Pancreas (tissue), 10 donors: ENCODE measurements at regions not wholly inside any gene's neighbourhood (a gene's known extent, or its start where the extent isn't known, plus 50 kb on each side); places are given as distances from the start of the nearest gene placed in this dataset.
A peak's percentile ranks its signal among the peaks of the same experiment; 100 is the strongest.

ENCODE experiments used
- ATAC-seq, 4 donors: fragments of 200-7000 bp; cut with Tn5 transposase; one replicate each; pipeline versions ENCODE4 v1.8.0 to v1.9.1; 2020; ENCODE audit warnings: mild to moderate bottlenecking in 4 of 4, moderate library complexity in 4 of 4
- DNase-seq, 6 donors: peaks; one replicate each; pipeline ENCODE4 v3.0.0-alpha.2; 2020
- FAIRE-seq: peaks from 2 replicates; lab custom pipeline; 2012; peaks lifted over from hg19 to GRCh38; lab: Jason Lieb, UNC
- H3K27ac ChIP-seq, 4 donors: fragments of 200-600 bp; sonication (generic); 1 replicate in 3 of 4; 2 replicates in 1 of 4; pipeline versions ENCODE4 v1.5.0 to v1.8.0; 2020
- H3K27me3 ChIP-seq, 4 donors: fragments of 200-600 bp; one replicate each; pipeline ENCODE4 v1.8.0; 2021
- H3K36me3 ChIP-seq, 3 donors: fragments of 200-600 bp; sonication (generic) in 1 of 3; one replicate each; pipeline versions ENCODE4 v1.5.0 to v1.8.0; 2020 to 2021
- H3K4me1 ChIP-seq, 3 donors: fragments of 200-600 bp; one replicate each; pipeline ENCODE4 v1.8.0; 2021
- H3K4me3 ChIP-seq, 4 donors: fragments of 200-600 bp; sonication (generic) in 2 of 4; one replicate each; pipeline versions ENCODE4 v1.5.0 to v1.8.0; 2020 to 2021
- H3K9me3 ChIP-seq, 4 donors: fragments of 200-600 bp; one replicate each; pipeline ENCODE4 v1.8.0; 2021
- WGBS, 2 donors: extraction: QIAGEN DNeasy Blood & Tissue Kit; methylation state at CpG; one replicate each; pipeline ENCODE4 v1.1.7; 2013; 5-methylcytosine and 5-hydroxymethylcytosine counted together
- intact Hi-C, 3 donors: fragments of 100-400 bp; cut with DNase I; formaldehyde crosslinking; loops; one replicate each; pipeline versions ENCODE4 v1.11.1 to v1.14.2; 2022
- TF ChIP-seq, protein P1 (sequence below), 4 donors: fragments of 200-600 bp; sonication (generic) in 3 of 4; IDR thresholded peaks; one replicate each; pipeline versions ENCODE4 v1.5.0 to v1.8.0; 2021; ENCODE audit warnings: antibody characterized with exemption in 4 of 4
- donor health status: healthy with polysubstance abuse.
- donor health status: DM: no; HTN: no; CAD: no; lungs with moderate emphysema.
- donor health status: DM: no; HTN: no; CAD: no.
- donor health status: control.
- donor health status: control.
- donor health status: Bipolar disorder and iron deficiency.
- donor health status: DM: yes; HTN: yes; CAD: no.
- donor health status: DM: no; HTN: no; CAD: no.
- donor health status: DM: no; HTN: no; CAD: no.
- donor health status: DM: yes; HTN: yes; CAD: no.

- intact Hi-C loops, result no loop called here
- no peak overlapping the region for H3K27ac ChIP-seq
- ATAC-seq (no peak), DNase-seq (no peak), FAIRE-seq (no peak)
- H3K27me3 ChIP-seq, result no peaks in the 10 kb centered on the region
- WGBS, 2 donors, result 74 to 75% methylated on average over 2 of the region's 2 CpGs
- H3K9me3 ChIP-seq, result no peaks in the 10 kb centered on the region
- H3K36me3 ChIP-seq, result no peaks in the 10 kb centered on the region
- TF ChIP-seq, protein P1, sequence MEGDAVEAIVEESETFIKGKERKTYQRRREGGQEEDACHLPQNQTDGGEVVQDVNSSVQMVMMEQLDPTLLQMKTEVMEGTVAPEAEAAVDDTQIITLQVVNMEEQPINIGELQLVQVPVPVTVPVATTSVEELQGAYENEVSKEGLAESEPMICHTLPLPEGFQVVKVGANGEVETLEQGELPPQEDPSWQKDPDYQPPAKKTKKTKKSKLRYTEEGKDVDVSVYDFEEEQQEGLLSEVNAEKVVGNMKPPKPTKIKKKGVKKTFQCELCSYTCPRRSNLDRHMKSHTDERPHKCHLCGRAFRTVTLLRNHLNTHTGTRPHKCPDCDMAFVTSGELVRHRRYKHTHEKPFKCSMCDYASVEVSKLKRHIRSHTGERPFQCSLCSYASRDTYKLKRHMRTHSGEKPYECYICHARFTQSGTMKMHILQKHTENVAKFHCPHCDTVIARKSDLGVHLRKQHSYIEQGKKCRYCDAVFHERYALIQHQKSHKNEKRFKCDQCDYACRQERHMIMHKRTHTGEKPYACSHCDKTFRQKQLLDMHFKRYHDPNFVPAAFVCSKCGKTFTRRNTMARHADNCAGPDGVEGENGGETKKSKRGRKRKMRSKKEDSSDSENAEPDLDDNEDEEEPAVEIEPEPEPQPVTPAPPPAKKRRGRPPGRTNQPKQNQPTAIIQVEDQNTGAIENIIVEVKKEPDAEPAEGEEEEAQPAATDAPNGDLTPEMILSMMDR (IDR thresholded peaks at IDR 0.05), result no peak
- no peak overlapping the region for H3K4me3 ChIP-seq
- H3K4me1 ChIP-seq, result peaks cover 12 to 17% (median 17%) of the 10 kb centered on the region in 3 donors
Measured at GRCh38 chr9:93898026-93898425, 57.1 kb downstream of the BARX1 start.

DNA sequence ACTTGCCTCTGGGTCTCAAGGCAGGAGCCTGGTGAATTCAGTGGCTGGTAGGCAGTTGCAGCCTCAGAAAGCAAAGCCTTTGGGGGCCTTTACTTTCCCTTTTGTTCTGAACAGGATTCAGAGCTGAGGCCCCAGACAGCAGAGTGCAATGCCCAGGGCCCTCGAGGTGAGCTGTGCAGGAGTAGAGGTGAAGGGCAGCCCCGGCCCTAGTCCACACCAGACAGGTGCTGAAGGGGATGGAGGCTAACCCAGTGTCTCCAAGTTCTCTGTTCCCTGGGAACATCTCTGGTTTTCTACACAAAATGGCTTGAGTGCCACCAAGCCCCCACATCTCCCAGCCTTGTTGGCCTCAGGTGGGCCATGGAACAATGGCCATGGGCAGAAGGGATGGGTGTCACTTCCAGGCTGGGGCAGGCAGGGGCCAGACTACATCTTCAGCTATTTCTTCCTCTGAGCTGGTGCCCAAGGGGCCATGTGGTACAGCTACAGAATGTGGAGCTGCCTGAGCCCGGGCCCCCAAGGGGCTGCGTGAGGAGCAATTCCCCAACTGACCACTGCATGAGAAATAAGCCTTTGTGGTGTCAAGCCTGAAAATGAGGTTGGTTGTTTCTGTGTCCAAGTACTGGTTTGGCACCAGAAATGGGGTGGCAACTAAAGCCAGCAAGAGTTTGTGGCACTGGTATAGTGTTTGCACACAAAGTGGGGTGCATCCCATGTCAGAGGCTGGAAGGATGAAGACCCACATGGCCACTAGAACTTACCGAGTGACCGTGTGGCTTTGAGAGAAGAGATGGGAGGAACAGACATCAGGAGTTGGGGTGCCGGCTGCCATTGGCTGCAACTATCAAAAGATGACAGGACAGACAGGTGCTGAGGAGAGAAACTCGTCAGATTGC is 57.8 kb downstream of the BARX1 start:
- H3K27me3 ChIP-seq, result no peaks in the 10 kb centered on the region
- intact Hi-C loops, result no loop called here
- no peak for ATAC-seq
- H3K9me3 ChIP-seq, result no peaks in the 10 kb centered on the region
- no peak overlapping the region for H3K4me3 ChIP-seq
- WGBS, 2 donors, result 93 to 96% methylated on average over 8 of the region's 8 CpGs
- TF ChIP-seq, protein P1 (IDR thresholded peaks at IDR 0.05), result no peak
- peak in 1 of 6 donors; percentile 4 for DNase-seq
- no peak for FAIRE-seq
- H3K36me3 ChIP-seq, result no peaks in the 10 kb centered on the region
- H3K4me1 ChIP-seq, result peaks cover 12 to 17% (median 17%) of the 10 kb centered on the region in 3 donors
- no peak overlapping the region for H3K27ac ChIP-seq

DNA sequence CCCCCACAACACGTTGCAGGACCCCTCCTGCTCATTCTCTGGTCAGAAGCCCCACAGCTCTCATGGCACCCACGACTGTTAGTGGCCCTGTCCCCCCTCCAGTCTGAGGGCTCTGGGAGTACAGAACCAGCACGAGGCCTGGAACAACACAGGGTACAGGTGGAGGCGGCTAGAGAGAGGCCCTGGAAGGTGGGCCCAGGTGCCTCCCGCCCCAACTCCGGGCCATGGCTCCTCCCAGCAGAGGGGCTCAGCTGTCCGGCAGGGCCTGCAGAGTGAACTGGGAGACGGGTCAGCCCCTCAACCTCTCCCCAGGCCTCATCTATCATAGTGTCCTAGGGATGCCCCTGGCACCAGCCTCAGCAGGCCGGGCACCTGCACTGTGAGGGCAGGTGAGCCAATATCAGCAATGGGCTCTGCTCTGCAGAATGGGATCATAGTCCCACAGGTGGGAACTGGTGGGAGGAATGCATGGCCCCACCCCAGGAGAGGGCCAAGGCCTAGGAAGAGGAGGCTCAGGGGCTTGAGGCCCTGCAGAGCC is 58.6 kb downstream of the BARX1 start:
- H3K4me1 ChIP-seq, result peaks cover 12 to 17% (median 17%) of the 10 kb centered on the region in 3 donors
- no peaks in the 10 kb centered on the region for H3K36me3 ChIP-seq
- DNase-seq (peak in 2 of 6 donors; percentile 5 to 36), FAIRE-seq (no peak), ATAC-seq (no peak)
- intact Hi-C loops, result no loop called here
- 92 to 97% methylated on average over 9 of the region's 9 CpGs for WGBS, 2 donors
- no peaks in the 10 kb centered on the region for H3K9me3 ChIP-seq
- TF ChIP-seq, protein P1 (IDR thresholded peaks at IDR 0.05), result no peak
- no peaks in the 10 kb centered on the region for H3K27me3 ChIP-seq
- no peak overlapping the region for H3K27ac ChIP-seq
- no peak overlapping the region for H3K4me3 ChIP-seq

GRCh38 chr9:93896093-93896492 is 59.1 kb downstream of the BARX1 start:
- intact Hi-C loops, result no loop called here
- FAIRE-seq, result no peak
- WGBS, 2 donors, result 96% methylated on average over 6 of the region's 6 CpGs

More at GRCh38 chr9:93896093-93896492, 59.1 kb downstream of the BARX1 start:
- TF ChIP-seq, protein P1 (IDR thresholded peaks at IDR 0.05), result no peak
- H3K27ac ChIP-seq, result no peak overlapping the region
- H3K9me3 ChIP-seq, result no peaks in the 10 kb centered on the region
- peak in 2 of 6 donors; percentile 8 to 37 for DNase-seq
- H3K4me1 ChIP-seq, result peaks cover 12 to 17% (median 17%) of the 10 kb centered on the region in 3 donors
- H3K4me3 ChIP-seq, result no peak overlapping the region
- H3K27me3 ChIP-seq, result no peaks in the 10 kb centered on the region
- no peaks in the 10 kb centered on the region for H3K36me3 ChIP-seq
- ATAC-seq, result no peak
